ENCODE measurements at regions not wholly inside any gene's neighbourhood (a gene's known extent, or its start where the extent isn't known, plus 50 kb on each side); places are given as distances from the start of the nearest gene placed in this dataset.

DNA sequence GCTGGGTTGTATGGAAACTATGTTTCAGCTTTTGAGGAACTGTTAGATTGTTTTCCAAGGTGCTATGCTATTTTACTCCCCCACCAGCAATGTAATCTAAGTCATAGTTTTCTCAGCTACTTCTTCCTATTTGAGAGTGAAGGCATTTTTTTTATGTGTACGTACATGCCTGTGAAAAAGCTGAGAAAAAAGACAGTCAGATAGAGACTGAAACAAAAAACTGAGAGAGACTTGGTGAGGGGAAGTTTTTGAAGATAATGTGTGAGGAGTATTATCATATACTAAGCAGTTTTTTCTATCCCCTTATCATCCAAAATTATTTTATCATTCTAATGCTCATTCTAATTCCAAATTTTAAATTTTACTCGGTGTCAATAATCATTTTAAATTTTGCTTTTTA is 780.0 kb downstream of the BCKDHB start:
- Histone ChIP-seq H2AFZ (ENCODE audit: low read depth, low read length, poor library complexity, severe bottlenecking) (no peak overlapping the region), H3K79me2 (ENCODE audit: insufficient read depth, low read length) (no peaks in the 10 kb centered on the region), H3K9me3 (ENCODE audit: control insufficient read depth in 1 of 2, insufficient read depth in 1 of 2, low read depth in 1 of 2, low read length in 2 of 2) (no peaks in the 10 kb centered on the region), H3K36me3 (ENCODE audit: control insufficient read depth in 1 of 2, insufficient read depth in 2 of 2, low read length in 2 of 2) (no peaks in the 10 kb centered on the region), H3K4me2 (ENCODE audit: low read length) (no peak overlapping the region), H3K4me3 (replicated peaks in 1 of 2; ENCODE audit: low read depth in 1 of 2, low read length in 2 of 2) (no peak overlapping the region), H3K4me1 (ENCODE audit: control insufficient read depth in 1 of 2, insufficient read depth in 2 of 2, low read length in 2 of 2) (no peaks in the 10 kb centered on the region), H3K27me3 (ENCODE audit: insufficient read depth, low read length) (no peaks in the 10 kb centered on the region), H3K9me2 (ENCODE audit: insufficient read depth) (no peaks in the 10 kb centered on the region), H3K27ac (ENCODE audit: low read depth, low read length) (no peak overlapping the region), H3K9ac (ENCODE audit: low read length) (no peak overlapping the region), H4K20me1 (ENCODE audit: insufficient read depth) (no peaks in the 10 kb centered on the region)
- POLR2A ChIA-PET = no interaction called here
- ATAC-seq = no peak
- no TSS peak for BruUV-seq (replicated peaks)
- TF ChIP-seq POLR2A (IDR thresholded peaks at IDR 0.05; ENCODE audit: borderline replicate concordance, extremely low read depth, insufficient read depth, insufficient read length) (no peak), ZFX (IDR thresholded peaks at IDR 0.05) (no peak)
- intact Hi-C loops (cut with micrococcal nuclease) = no loop called here
- no peak for DNase-seq (ENCODE audit: low read depth, low spot score)
- RAD21 ChIA-PET (ENCODE audit: low non-redundant PET in 1 of 2, low total read pairs in 2 of 2, uncharacterized antibody in 2 of 2, unreplicated experiment in 2 of 2) = no interaction called here
- CTCF ChIA-PET = no interaction called here

DNA sequence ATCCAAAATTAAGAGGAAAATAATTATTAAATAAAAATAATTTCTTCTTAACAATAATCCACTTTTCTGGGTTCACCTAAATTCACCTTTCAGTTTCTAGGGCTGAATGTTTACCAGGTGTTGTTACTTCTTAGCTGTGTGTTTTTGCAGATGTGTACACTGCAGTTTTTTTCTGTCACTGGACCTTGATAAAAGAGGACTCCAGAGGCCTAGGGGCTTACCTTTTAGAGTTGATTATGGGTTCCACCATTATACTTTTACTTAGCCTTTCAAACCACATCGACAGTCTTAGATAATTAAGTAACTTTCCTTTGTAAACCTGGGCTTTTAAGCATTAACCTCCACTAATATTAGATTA is 766.5 kb downstream of the BCKDHB start:
- Histone ChIP-seq H3K4me3 (replicated peaks in 1 of 2; ENCODE audit: low read depth in 1 of 2, low read length in 2 of 2) (no peak overlapping the region), H3K4me2 (ENCODE audit: low read length) (no peak overlapping the region), H3K36me3 (ENCODE audit: control insufficient read depth in 1 of 2, insufficient read depth in 2 of 2, low read length in 2 of 2) (no peaks in the 10 kb centered on the region), H3K79me2 (ENCODE audit: insufficient read depth, low read length) (no peaks in the 10 kb centered on the region), H3K9ac (ENCODE audit: low read length) (no peak overlapping the region), H3K27me3 (ENCODE audit: insufficient read depth, low read length) (no peaks in the 10 kb centered on the region), H3K4me1 (ENCODE audit: control insufficient read depth in 1 of 2, insufficient read depth in 2 of 2, low read length in 2 of 2) (no peaks in the 10 kb centered on the region), H3K27ac (ENCODE audit: low read depth, low read length) (no peak overlapping the region), H3K9me3 (ENCODE audit: control insufficient read depth in 1 of 2, insufficient read depth in 1 of 2, low read depth in 1 of 2, low read length in 2 of 2) (no peaks in the 10 kb centered on the region), H3K9me2 (ENCODE audit: insufficient read depth) (no peaks in the 10 kb centered on the region), H4K20me1 (ENCODE audit: insufficient read depth) (no peaks in the 10 kb centered on the region), H2AFZ (ENCODE audit: low read depth, low read length, poor library complexity, severe bottlenecking) (no peak overlapping the region)
- CTCF ChIA-PET = no interaction called here
- no peak for TF ChIP-seq TCF7L2 (IDR thresholded peaks at IDR 0.05; ENCODE audit: borderline replicate concordance, extremely low read depth, insufficient read depth, insufficient read length)
- no peak for TF ChIP-seq CBX3 (IDR thresholded peaks at IDR 0.05; ENCODE audit: low read depth)
- no peak for TF ChIP-seq CEBPB (IDR thresholded peaks at IDR 0.05; ENCODE audit: low read depth)
- TF ChIP-seq JUND (IDR thresholded peaks at IDR 0.05) = no peak
- TF ChIP-seq, protein P1, sequence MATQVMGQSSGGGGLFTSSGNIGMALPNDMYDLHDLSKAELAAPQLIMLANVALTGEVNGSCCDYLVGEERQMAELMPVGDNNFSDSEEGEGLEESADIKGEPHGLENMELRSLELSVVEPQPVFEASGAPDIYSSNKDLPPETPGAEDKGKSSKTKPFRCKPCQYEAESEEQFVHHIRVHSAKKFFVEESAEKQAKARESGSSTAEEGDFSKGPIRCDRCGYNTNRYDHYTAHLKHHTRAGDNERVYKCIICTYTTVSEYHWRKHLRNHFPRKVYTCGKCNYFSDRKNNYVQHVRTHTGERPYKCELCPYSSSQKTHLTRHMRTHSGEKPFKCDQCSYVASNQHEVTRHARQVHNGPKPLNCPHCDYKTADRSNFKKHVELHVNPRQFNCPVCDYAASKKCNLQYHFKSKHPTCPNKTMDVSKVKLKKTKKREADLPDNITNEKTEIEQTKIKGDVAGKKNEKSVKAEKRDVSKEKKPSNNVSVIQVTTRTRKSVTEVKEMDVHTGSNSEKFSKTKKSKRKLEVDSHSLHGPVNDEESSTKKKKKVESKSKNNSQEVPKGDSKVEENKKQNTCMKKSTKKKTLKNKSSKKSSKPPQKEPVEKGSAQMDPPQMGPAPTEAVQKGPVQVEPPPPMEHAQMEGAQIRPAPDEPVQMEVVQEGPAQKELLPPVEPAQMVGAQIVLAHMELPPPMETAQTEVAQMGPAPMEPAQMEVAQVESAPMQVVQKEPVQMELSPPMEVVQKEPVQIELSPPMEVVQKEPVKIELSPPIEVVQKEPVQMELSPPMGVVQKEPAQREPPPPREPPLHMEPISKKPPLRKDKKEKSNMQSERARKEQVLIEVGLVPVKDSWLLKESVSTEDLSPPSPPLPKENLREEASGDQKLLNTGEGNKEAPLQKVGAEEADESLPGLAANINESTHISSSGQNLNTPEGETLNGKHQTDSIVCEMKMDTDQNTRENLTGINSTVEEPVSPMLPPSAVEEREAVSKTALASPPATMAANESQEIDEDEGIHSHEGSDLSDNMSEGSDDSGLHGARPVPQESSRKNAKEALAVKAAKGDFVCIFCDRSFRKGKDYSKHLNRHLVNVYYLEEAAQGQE (IDR thresholded peaks at IDR 0.05; ENCODE audit: low read depth) = no peak
- TF ChIP-seq POLR2A (IDR thresholded peaks at IDR 0.05; ENCODE audit: borderline replicate concordance, extremely low read depth, insufficient read depth, insufficient read length) = no peak
- TF ChIP-seq, protein P2, sequence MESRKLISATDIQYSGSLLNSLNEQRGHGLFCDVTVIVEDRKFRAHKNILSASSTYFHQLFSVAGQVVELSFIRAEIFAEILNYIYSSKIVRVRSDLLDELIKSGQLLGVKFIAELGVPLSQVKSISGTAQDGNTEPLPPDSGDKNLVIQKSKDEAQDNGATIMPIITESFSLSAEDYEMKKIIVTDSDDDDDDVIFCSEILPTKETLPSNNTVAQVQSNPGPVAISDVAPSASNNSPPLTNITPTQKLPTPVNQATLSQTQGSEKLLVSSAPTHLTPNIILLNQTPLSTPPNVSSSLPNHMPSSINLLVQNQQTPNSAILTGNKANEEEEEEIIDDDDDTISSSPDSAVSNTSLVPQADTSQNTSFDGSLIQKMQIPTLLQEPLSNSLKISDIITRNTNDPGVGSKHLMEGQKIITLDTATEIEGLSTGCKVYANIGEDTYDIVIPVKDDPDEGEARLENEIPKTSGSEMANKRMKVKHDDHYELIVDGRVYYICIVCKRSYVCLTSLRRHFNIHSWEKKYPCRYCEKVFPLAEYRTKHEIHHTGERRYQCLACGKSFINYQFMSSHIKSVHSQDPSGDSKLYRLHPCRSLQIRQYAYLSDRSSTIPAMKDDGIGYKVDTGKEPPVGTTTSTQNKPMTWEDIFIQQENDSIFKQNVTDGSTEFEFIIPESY (IDR thresholded peaks at IDR 0.05; ENCODE audit: extremely low read depth, insufficient replicate concordance, low read length) = no peak
- TF ChIP-seq SIN3A (IDR thresholded peaks at IDR 0.05; ENCODE audit: low read depth) = no peak
- no peak for TF ChIP-seq ZFX (IDR thresholded peaks at IDR 0.05)
- TF ChIP-seq, protein P3, sequence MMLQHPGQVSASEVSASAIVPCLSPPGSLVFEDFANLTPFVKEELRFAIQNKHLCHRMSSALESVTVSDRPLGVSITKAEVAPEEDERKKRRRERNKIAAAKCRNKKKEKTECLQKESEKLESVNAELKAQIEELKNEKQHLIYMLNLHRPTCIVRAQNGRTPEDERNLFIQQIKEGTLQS (IDR thresholded peaks at IDR 0.05) = no peak
- TF ChIP-seq SP1 (IDR thresholded peaks at IDR 0.05; ENCODE audit: low read depth) = no peak
- TF ChIP-seq, protein P4, sequence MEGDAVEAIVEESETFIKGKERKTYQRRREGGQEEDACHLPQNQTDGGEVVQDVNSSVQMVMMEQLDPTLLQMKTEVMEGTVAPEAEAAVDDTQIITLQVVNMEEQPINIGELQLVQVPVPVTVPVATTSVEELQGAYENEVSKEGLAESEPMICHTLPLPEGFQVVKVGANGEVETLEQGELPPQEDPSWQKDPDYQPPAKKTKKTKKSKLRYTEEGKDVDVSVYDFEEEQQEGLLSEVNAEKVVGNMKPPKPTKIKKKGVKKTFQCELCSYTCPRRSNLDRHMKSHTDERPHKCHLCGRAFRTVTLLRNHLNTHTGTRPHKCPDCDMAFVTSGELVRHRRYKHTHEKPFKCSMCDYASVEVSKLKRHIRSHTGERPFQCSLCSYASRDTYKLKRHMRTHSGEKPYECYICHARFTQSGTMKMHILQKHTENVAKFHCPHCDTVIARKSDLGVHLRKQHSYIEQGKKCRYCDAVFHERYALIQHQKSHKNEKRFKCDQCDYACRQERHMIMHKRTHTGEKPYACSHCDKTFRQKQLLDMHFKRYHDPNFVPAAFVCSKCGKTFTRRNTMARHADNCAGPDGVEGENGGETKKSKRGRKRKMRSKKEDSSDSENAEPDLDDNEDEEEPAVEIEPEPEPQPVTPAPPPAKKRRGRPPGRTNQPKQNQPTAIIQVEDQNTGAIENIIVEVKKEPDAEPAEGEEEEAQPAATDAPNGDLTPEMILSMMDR (IDR thresholded peaks at IDR 0.05 in 2 of 3, conservative IDR thresholded peaks at IDR 0.05 in 1 of 3; ENCODE audit: borderline replicate concordance in 1 of 3, insufficient read depth in 1 of 3, low read depth in 2 of 3, low read length in 2 of 3) = no peak
- TF ChIP-seq FOSL1 (IDR thresholded peaks at IDR 0.05; ENCODE audit: low read depth) = no peak
- no peak for TF ChIP-seq EGR1 (IDR thresholded peaks at IDR 0.05; ENCODE audit: low read depth)
- POLR2A ChIA-PET = no interaction called here
- no TSS peak for BruUV-seq (replicated peaks)
- DNase-seq (ENCODE audit: low read depth, low spot score) = no peak
- RAD21 ChIA-PET (ENCODE audit: low non-redundant PET in 1 of 2, low total read pairs in 2 of 2, uncharacterized antibody in 2 of 2, unreplicated experiment in 2 of 2) = no interaction called here
- intact Hi-C loops (cut with micrococcal nuclease) = no loop called here
- no peak for ATAC-seq
